ENCODE measurements at regions not wholly inside any gene's neighbourhood (a gene's known extent, or its start where the extent isn't known, plus 50 kb on each side); places are given as distances from the start of the nearest gene placed in this dataset.

DNA sequence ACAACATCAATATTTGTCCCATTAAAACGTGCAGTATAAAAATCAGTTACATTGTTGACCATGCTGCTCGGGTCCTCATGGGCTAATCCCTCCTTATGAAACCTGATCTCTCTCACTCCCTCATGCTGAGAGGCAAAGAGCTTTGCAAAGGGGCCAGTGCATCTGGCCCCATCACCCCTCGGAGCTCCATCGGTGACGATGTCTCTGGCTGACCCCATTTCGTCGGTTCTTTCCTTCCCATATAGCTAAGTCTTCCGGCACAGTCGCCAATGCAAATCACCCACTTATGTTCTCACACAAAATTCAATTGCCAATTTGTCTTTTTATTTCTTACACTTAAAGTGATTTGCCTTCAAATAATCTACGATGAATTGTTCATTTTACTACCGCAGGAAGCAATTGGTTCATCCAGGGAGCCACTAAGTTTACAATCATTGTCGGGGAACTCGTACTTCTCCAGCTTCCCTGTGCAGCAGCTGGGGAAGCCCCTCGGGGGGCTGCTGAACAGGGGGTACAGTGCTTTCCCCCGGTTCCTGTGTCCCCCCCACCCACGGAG lies 199.8 kb upstream of the CDH4 start:
- no peaks in the 10 kb centered on the region for H3K4me1 ChIP-seq (replicated peaks in 1 of 4; ENCODE audit: control insufficient read depth in 3 of 4, insufficient read depth in 4 of 4, low read length in 3 of 4)
- H3K4me3 ChIP-seq (ENCODE audit: extremely low read depth in 1 of 4, insufficient read depth in 2 of 4, low read depth in 3 of 4, low read length in 4 of 4) = no peak overlapping the region
- no peak overlapping the region for H3K23ac ChIP-seq (ENCODE audit: insufficient read length)
- no peaks in the 10 kb centered on the region for H3K79me1 ChIP-seq (ENCODE audit: low read depth, low read length)
- no peak overlapping the region for H4K8ac ChIP-seq (ENCODE audit: extremely low read depth, insufficient read depth, low read length)
- no peak overlapping the region for H2BK20ac ChIP-seq (ENCODE audit: low read length)
- no peaks in the 10 kb centered on the region for H3K36me3 ChIP-seq (ENCODE audit: control insufficient read depth in 2 of 4, insufficient read depth in 4 of 4, low read length in 3 of 4)
- H2BK120ac ChIP-seq (replicated peaks; ENCODE audit: low read depth, low read length) = no peak overlapping the region
- DNase-seq (ENCODE audit: low read depth in 1 of 2, low spot score in 2 of 2) (no peak), FAIRE-seq (no peak)
- TF ChIP-seq CHD2 (IDR thresholded peaks at IDR 0.05; ENCODE audit: low read length) (no peak), SUZ12 (IDR thresholded peaks at IDR 0.05; ENCODE audit: low read length) (no peak), TCF12 (IDR thresholded peaks at IDR 0.05; ENCODE audit: low read depth, low read length) (no peak), TAF1 (IDR thresholded peaks at IDR 0.05; ENCODE audit: low read depth, low read length) (no peak), BCL11A (IDR thresholded peaks at IDR 0.05; ENCODE audit: low read depth in 2 of 2, low read length in 2 of 2) (no peak), SIX5 (IDR thresholded peaks at IDR 0.05; ENCODE audit: low read depth, low read length) (no peak), RBBP5 (IDR thresholded peaks at IDR 0.05; ENCODE audit: borderline replicate concordance, low read depth, low read length) (no peak)
- TF ChIP-seq, protein P1, sequence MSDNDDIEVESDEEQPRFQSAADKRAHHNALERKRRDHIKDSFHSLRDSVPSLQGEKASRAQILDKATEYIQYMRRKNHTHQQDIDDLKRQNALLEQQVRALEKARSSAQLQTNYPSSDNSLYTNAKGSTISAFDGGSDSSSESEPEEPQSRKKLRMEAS (IDR thresholded peaks at IDR 0.05) = no peak
- H4K91ac ChIP-seq (replicated peaks; ENCODE audit: insufficient read length, low read length) = no peak overlapping the region
- no peak overlapping the region for H3K18ac ChIP-seq (ENCODE audit: extremely low read depth, low read length)
- no peak overlapping the region for H3K4me2 ChIP-seq (ENCODE audit: insufficient read depth in 1 of 2, low read depth in 2 of 2, low read length in 2 of 2)
- H2AFZ ChIP-seq (ENCODE audit: low read length) = no peak overlapping the region
- H3K27ac ChIP-seq (ENCODE audit: low read depth, low read length) = no peak overlapping the region
- 79% methylated on average over 15 of the region's 16 CpGs; no CpG with 5 or more reads in 1 of the 2 experiments for WGBS, 2 experiments (ENCODE audit: extremely low coverage in 1 of 2, insufficient coverage in 1 of 2, insufficient read length in 1 of 2, insufficient replicate concordance in 2 of 2, low coverage in 1 of 2, low lambda C conversion rate in 2 of 2, missing lambda C conversion rate in 1 of 2)
- no peak overlapping the region for H3K9ac ChIP-seq (replicated peaks in 1 of 4; ENCODE audit: extremely low read depth in 1 of 4, low read depth in 3 of 4, low read length in 3 of 4)
- H2BK5ac ChIP-seq (ENCODE audit: low read depth, low read length) = no peak overlapping the region
- H3K27me3 ChIP-seq (replicated peaks in 1 of 4; ENCODE audit: control insufficient read depth in 3 of 4, extremely low read depth in 1 of 4, insufficient read depth in 3 of 4, low read length in 3 of 4) = peaks cover 0 to 16% (median 9%) of the 10 kb centered on the region in 4 experiments; a peak in 5 of 7 replicates
- no peaks in the 10 kb centered on the region for H3K79me2 ChIP-seq (ENCODE audit: control insufficient read depth in 1 of 2, insufficient read depth in 2 of 2, low read length in 2 of 2)
- CTCF ChIA-PET (ENCODE audit: partially characterized antibody) = interaction anchor here (0.8 to 1.3 kb wide), 3 partner anchors 8 to 1002 kb away, joined by 3 to 4 read pairs (median 3); no protein-coding TSS in a partner anchor
- no peak overlapping the region for H3K4ac ChIP-seq (replicated peaks; ENCODE audit: insufficient read length, low read depth, low read length)
- no peaks in the 10 kb centered on the region for H4K20me1 ChIP-seq (replicated peaks in 1 of 2; ENCODE audit: control insufficient read depth in 1 of 2, insufficient read depth in 2 of 2, low read length in 2 of 2)
- H2BK15ac ChIP-seq (ENCODE audit: low read length) = no peak overlapping the region
- H3K56ac ChIP-seq (replicated peaks; ENCODE audit: insufficient read length, low read depth, low read length) = no peak overlapping the region
- no peak overlapping the region for H3K14ac ChIP-seq (ENCODE audit: insufficient read length)
- H3K9me3 ChIP-seq (ENCODE audit: insufficient read depth in 2 of 2, low read depth in 1 of 2, low read length in 1 of 2) = no peaks in the 10 kb centered on the region
- no peak overlapping the region for H2AK5ac ChIP-seq (ENCODE audit: low read depth, low read length)
- no peaks in the 10 kb centered on the region for H3K23me2 ChIP-seq (ENCODE audit: low read depth, low read length)
- POLR2A ChIA-PET (ENCODE audit: partially characterized antibody) = no interaction called here
- H2BK12ac ChIP-seq (ENCODE audit: low read depth, low read length) = no peak overlapping the region
- no peak overlapping the region for H4K5ac ChIP-seq (ENCODE audit: insufficient read length, low read depth, low read length)

All from H1 (cell line).